ENCODE measurements at regions not wholly inside any gene's neighbourhood (a gene's known extent, or its start where the extent isn't known, plus 50 kb on each side); places are given as distances from the start of the nearest gene placed in this dataset.

DNA sequence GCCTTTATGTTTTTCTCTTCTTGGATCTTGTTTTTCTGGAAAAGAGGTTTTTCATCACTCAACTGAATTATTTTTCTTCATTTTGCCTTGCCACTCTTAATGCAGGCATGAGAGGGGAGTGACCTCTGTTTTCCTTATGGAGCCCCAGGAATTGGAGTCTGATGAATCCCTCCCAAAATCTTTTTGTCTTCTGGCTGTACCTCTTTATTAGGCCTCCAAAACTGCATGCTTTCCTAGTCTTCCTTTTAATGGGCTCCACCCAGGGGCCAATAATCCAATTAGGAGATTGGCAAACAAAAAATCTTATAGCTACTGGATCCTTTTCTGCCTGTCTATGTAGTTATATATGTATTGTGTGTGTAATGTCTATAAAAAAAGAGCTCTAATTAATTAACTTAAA lies 192.4 kb upstream of the PEX5L start:
- Histone ChIP-seq H3K4me1 (ENCODE audit: control insufficient read depth in 1 of 2, insufficient read depth in 2 of 2, low read depth in 1 of 2, low read length in 1 of 2) (no peaks in the 10 kb centered on the region), H3K4me2 (no peak overlapping the region), H3K9me2 (no peaks in the 10 kb centered on the region), H3K79me2 (ENCODE audit: insufficient read depth) (no peaks in the 10 kb centered on the region), H3F3A (replicated peaks; ENCODE audit: insufficient read depth) (no peaks in the 10 kb centered on the region), H3K27ac (ENCODE audit: low read depth in 2 of 2, low read length in 1 of 2) (no peak overlapping the region), H3K4me3 (ENCODE audit: low read depth in 2 of 2, low read length in 1 of 2) (no peak overlapping the region), H3K36me3 (replicated peaks in 1 of 2; ENCODE audit: control insufficient read depth in 1 of 2, insufficient read depth in 2 of 2, low read length in 1 of 2) (no peaks in the 10 kb centered on the region), H3K27me3 (ENCODE audit: insufficient read depth) (no peaks in the 10 kb centered on the region), H3K9ac (no peak overlapping the region), H4K20me1 (ENCODE audit: insufficient read depth) (no peaks in the 10 kb centered on the region), H3K9me3 (0 out of 2 replicates have a peak, but pooled peaks cover 5% of the 10 kb centered on the region), H2AFZ (ENCODE audit: low read depth) (no peak overlapping the region)
- no peak for TF ChIP-seq EP300 (IDR thresholded peaks at IDR 0.05; ENCODE audit: borderline replicate concordance in 1 of 2, low read depth in 1 of 2, low read length in 1 of 2)
- TF ChIP-seq, protein P1, sequence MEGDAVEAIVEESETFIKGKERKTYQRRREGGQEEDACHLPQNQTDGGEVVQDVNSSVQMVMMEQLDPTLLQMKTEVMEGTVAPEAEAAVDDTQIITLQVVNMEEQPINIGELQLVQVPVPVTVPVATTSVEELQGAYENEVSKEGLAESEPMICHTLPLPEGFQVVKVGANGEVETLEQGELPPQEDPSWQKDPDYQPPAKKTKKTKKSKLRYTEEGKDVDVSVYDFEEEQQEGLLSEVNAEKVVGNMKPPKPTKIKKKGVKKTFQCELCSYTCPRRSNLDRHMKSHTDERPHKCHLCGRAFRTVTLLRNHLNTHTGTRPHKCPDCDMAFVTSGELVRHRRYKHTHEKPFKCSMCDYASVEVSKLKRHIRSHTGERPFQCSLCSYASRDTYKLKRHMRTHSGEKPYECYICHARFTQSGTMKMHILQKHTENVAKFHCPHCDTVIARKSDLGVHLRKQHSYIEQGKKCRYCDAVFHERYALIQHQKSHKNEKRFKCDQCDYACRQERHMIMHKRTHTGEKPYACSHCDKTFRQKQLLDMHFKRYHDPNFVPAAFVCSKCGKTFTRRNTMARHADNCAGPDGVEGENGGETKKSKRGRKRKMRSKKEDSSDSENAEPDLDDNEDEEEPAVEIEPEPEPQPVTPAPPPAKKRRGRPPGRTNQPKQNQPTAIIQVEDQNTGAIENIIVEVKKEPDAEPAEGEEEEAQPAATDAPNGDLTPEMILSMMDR (IDR thresholded peaks at IDR 0.05): no peak
- TF ChIP-seq RCOR1 (IDR thresholded peaks at IDR 0.05; ENCODE audit: low read length): no peak
- no peak for TF ChIP-seq SIN3A (IDR thresholded peaks at IDR 0.05; ENCODE audit: borderline replicate concordance, low read depth, low read length)
- no peak for TF ChIP-seq GABPA (IDR thresholded peaks at IDR 0.05; ENCODE audit: low read depth)
- TF ChIP-seq POLR2AphosphoS5 (IDR thresholded peaks at IDR 0.05; ENCODE audit: low read depth, low read length): no peak
- TF ChIP-seq GATA2 (CRISPR knock-in tag; IDR thresholded peaks at IDR 0.05): no peak
- DNase-seq: no peak
- CTCF ChIA-PET: no interaction called here
- POLR2A ChIA-PET: no interaction called here

DNA sequence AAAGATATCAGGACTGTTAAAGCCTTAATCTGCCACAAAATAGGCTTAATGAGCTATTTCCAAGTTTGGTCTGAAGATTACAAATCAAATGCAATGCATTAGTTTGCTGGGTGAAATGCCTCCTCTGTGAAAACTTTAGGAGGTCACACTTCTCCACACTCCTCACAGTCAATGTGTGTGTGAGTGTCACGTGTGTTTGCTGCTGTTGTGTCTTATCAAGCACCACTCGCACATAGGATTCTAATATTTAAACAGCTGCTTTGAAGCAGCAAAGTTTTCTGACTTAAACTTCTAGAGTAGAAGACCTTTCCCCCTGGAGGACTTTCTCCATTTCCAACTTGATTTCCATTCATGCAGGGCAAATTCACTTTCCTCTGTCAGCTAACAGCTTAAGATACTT lies 203.2 kb upstream of the PEX5L start:
- Histone ChIP-seq H3K79me2 (ENCODE audit: insufficient read depth) (no peaks in the 10 kb centered on the region), H3K9me3 (no peaks in the 10 kb centered on the region), H3K9me2 (no peaks in the 10 kb centered on the region), H3K4me2 (no peak overlapping the region), H3K4me1 (ENCODE audit: control insufficient read depth in 1 of 2, insufficient read depth in 2 of 2, low read depth in 1 of 2, low read length in 1 of 2) (no peaks in the 10 kb centered on the region), H4K20me1 (ENCODE audit: insufficient read depth) (no peaks in the 10 kb centered on the region), H3K9ac (no peak overlapping the region), H3K27me3 (ENCODE audit: insufficient read depth) (no peaks in the 10 kb centered on the region), H3K36me3 (replicated peaks in 1 of 2; ENCODE audit: control insufficient read depth in 1 of 2, insufficient read depth in 2 of 2, low read length in 1 of 2) (no peaks in the 10 kb centered on the region), H3K27ac (ENCODE audit: low read depth in 2 of 2, low read length in 1 of 2) (no peak overlapping the region), H3K4me3 (ENCODE audit: low read depth in 2 of 2, low read length in 1 of 2) (no peak overlapping the region), H3F3A (replicated peaks; ENCODE audit: insufficient read depth) (no peaks in the 10 kb centered on the region), H2AFZ (ENCODE audit: low read depth) (no peak overlapping the region)
- 43% methylated on average over 2 of the region's 2 CpGs for WGBS (ENCODE audit: low lambda C conversion rate)
- CTCF ChIA-PET: no interaction called here
- TF ChIP-seq, protein P2, sequence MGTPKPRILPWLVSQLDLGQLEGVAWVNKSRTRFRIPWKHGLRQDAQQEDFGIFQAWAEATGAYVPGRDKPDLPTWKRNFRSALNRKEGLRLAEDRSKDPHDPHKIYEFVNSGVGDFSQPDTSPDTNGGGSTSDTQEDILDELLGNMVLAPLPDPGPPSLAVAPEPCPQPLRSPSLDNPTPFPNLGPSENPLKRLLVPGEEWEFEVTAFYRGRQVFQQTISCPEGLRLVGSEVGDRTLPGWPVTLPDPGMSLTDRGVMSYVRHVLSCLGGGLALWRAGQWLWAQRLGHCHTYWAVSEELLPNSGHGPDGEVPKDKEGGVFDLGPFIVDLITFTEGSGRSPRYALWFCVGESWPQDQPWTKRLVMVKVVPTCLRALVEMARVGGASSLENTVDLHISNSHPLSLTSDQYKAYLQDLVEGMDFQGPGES (IDR thresholded peaks at IDR 0.05; ENCODE audit: low read depth, low read length): no peak
- TF ChIP-seq POLR2AphosphoS5 (IDR thresholded peaks at IDR 0.05; ENCODE audit: low read depth, low read length) (no peak), TAF1 (IDR thresholded peaks at IDR 0.05; ENCODE audit: borderline replicate concordance, low read depth, low read length) (no peak), GATA2 (CRISPR knock-in tag; IDR thresholded peaks at IDR 0.05) (no peak), EP300 (IDR thresholded peaks at IDR 0.05; ENCODE audit: borderline replicate concordance in 1 of 2, low read depth in 1 of 2, low read length in 1 of 2) (no peak)
- TF ChIP-seq, protein P3, sequence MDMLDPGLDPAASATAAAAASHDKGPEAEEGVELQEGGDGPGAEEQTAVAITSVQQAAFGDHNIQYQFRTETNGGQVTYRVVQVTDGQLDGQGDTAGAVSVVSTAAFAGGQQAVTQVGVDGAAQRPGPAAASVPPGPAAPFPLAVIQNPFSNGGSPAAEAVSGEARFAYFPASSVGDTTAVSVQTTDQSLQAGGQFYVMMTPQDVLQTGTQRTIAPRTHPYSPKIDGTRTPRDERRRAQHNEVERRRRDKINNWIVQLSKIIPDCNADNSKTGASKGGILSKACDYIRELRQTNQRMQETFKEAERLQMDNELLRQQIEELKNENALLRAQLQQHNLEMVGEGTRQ (IDR thresholded peaks at IDR 0.05; ENCODE audit: borderline replicate concordance, low read depth, low read length): no peak
- POLR2A ChIA-PET: no interaction called here
- DNase-seq: no peak

Measured in SK-N-SH (cell line).